Gastrocnemius medialis (tissue), 4 donors: ENCODE measurements at regions not wholly inside any gene's neighbourhood (a gene's known extent, or its start where the extent isn't known, plus 50 kb on each side); places are given as distances from the start of the nearest gene placed in this dataset.

Source experiments
- ATAC-seq, 2 donors: fragments of 150-250 bp; one replicate each; pipeline ENCODE4 v1.9.1; 2016
- DNase-seq, 2 donors: peaks; one replicate each; pipeline ENCODE4 v3.0.0-alpha.2; 2019
- H3K27ac ChIP-seq, 4 donors: fragments of 200-600 bp; sonication (generic); 1 replicate in 1 of 4; 2 replicates in 3 of 4; pipeline ENCODE4 v1.5.1; 2016 to 2018; ENCODE audit warnings: mild to moderate bottlenecking in 2 of 4, moderate library complexity in 1 of 4
- H3K27me3 ChIP-seq, 3 donors: fragments of 200-600 bp; sonication (generic) in 2 of 3; 1 replicate in 1 of 3; 2 replicates in 2 of 3; pipeline versions ENCODE4 v1.5.1 to v1.6.0; 2016 to 2019; ENCODE audit warnings: mild to moderate bottlenecking in 1 of 3, moderate library complexity in 1 of 3
- H3K36me3 ChIP-seq, 2 donors: fragments of 200-600 bp; sonication (generic) in 1 of 2; one replicate each; pipeline ENCODE4 v1.5.1; 2017 to 2018
- H3K4me1 ChIP-seq, 2 donors: fragments of 200-600 bp; sonication (generic) in 1 of 2; one replicate each; pipeline ENCODE4 v1.5.1; 2016 to 2017; ENCODE audit warnings: mild to moderate bottlenecking in 2 of 2
- H3K4me3 ChIP-seq, 4 donors: fragments of 200-600 bp; sonication (generic) in 3 of 4; 1 replicate in 1 of 4; 2 replicates in 3 of 4; pipeline ENCODE4 v1.5.1; 2016 to 2019; ENCODE audit warnings: mild to moderate bottlenecking in 2 of 4
- H3K9me3 ChIP-seq, 3 donors: fragments of 200-600 bp; sonication (generic) in 2 of 3; 1 replicate in 1 of 3; 2 replicates in 2 of 3; pipeline ENCODE4 v1.5.1; 2016 to 2019
- CTCF ChIP-seq, 5 experiments: fragments of 450-650 bp in 3 of 5; fragments of 200-600 bp in 2 of 5; sonication (generic) in 2 of 5; IDR thresholded peaks in 4 of 5; conservative IDR thresholded peaks in 1 of 5; 1 replicate in 4 of 5; 2 replicates in 1 of 5; pipeline ENCODE4 v1.5.1; 2016 to 2019; ENCODE audit warnings: antibody characterized with exemption in 5 of 5, mild to moderate bottlenecking in 3 of 5, moderate library complexity in 3 of 5
- POLR2A ChIP-seq, 2 donors: fragments of 450-650 bp; IDR thresholded peaks; one replicate each; pipeline ENCODE4 v1.6.1; 2017; ENCODE audit warnings: antibody characterized with exemption in 2 of 2, mild to moderate bottlenecking in 2 of 2, moderate library complexity in 2 of 2
- in situ Hi-C, 4 donors: fragments of 200-750 bp; cut with MboI; loops; one replicate each; pipeline versions ENCODE4 v1.15.0 to v1.8.0; 2017; ENCODE audit warnings: low sequenced_read_pairs in 4 of 4
- intact Hi-C: fragments of 100-400 bp; cut with DNase I; formaldehyde crosslinking; loops from one replicate; pipeline ENCODE4 v1.15.1; 2023; ENCODE audit warnings: low total_unique reads

- ATAC-seq: no peak
- DNase-seq: no peak
- intact Hi-C loops (no loop called here), in situ Hi-C loops (no loop called here)
- TF ChIP-seq CTCF (IDR thresholded peaks at IDR 0.05 in 4 of 5, conservative IDR thresholded peaks at IDR 0.05 in 1 of 5) (no peak), POLR2A (IDR thresholded peaks at IDR 0.05) (no peak)
- Histone ChIP-seq H3K4me3 (no peak overlapping the region), H3K27me3 (no peaks in the 10 kb centered on the region), H3K27ac (no peak overlapping the region), H3K4me1 (no peaks in the 10 kb centered on the region), H3K9me3 (no peaks in the 10 kb centered on the region), H3K36me3 (no peaks in the 10 kb centered on the region)
Measured at GRCh38 chr3:73228000-73228399, 166.5 kb downstream of the EBLN2 start.

DNA sequence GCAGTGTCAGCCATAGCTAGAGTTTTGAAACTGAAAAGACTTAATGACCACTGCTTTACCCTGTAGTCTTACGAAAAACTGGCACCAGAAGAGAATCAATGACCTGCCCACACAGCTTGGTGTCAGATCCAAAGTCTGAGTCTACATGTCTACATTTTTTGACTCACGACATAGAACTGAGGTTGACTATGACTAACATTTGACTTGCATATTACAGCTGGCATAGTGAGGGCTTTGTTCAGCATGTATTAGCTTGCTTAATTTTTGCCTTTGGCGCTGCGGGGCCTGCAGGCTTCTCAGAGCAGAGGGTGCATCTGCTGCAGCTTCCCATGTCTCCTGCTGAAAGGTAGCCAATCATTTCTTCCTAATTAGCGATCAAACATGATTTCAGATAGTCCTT, 167.0 kb downstream of the EBLN2 start:
- no peak overlapping the region for H3K4me3 ChIP-seq
- in situ Hi-C loops: no loop called here
- H3K36me3 ChIP-seq: no peaks in the 10 kb centered on the region
- H3K9me3 ChIP-seq: no peaks in the 10 kb centered on the region
- no peaks in the 10 kb centered on the region for H3K4me1 ChIP-seq
- H3K27me3 ChIP-seq: no peaks in the 10 kb centered on the region
- DNase-seq (no peak), ATAC-seq (no peak)
- no peak for TF ChIP-seq POLR2A (IDR thresholded peaks at IDR 0.05)
- TF ChIP-seq CTCF (IDR thresholded peaks at IDR 0.05 in 4 of 5, conservative IDR thresholded peaks at IDR 0.05 in 1 of 5): no peak
- H3K27ac ChIP-seq: no peak overlapping the region
- intact Hi-C loops: no loop called here

DNA sequence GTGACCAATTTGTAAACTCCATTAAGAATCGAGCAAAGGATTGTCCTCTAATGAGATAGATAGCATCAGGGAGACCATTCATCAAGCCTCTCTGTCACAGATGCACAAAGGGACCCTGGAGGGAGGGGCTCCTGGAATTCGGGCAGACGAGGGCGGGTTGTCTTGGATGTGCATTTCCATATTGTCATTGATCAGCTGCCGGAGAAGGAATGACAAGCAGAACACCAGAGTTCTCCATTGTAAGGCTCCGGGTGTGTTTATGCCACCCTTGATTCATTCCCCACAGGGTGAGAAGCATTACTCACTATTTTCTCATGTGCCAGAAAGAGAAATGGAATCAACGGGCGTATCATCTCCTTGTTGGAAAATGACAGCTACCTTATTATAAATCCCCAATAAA, 167.5 kb downstream of the EBLN2 start:
- TF ChIP-seq CTCF (IDR thresholded peaks at IDR 0.05 in 4 of 5, conservative IDR thresholded peaks at IDR 0.05 in 1 of 5) (no peak), POLR2A (IDR thresholded peaks at IDR 0.05) (no peak)
- H3K36me3 ChIP-seq: no peaks in the 10 kb centered on the region

DNA sequence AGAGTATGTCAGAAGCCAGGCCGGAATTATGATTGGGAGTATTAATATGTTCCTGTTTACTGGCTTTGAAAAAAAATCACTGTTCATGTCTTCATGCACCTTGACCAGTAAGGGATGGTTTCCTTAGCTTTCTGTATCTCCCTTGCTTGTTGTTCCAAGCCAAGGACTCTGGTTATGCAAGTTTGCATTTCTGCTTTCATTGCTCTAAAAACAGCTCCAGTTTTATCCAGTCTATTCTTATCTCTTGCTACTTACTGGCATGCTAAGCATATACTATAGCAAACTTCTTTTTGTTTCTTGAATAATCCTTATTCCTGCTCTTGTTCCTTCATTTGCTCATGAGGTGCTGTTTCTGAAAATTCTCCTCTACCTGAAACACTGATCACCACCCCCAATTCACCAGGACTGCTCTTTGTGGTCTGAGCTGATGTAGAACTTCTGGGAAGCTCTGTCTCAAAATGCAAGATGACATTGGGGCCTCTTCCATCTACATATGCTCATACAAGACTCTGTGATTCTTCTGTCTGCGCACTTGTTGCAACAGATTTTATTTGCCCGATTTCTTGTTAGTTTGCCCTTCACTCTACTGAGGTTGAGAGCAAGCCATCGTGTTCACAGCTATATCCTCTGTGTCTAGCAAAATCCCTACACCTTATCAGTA, 173.0 kb downstream of the EBLN2 start:
- H3K27ac ChIP-seq: no peak overlapping the region
- H3K27me3 ChIP-seq: no peaks in the 10 kb centered on the region
- no peaks in the 10 kb centered on the region for H3K4me1 ChIP-seq
- H3K9me3 ChIP-seq: no peaks in the 10 kb centered on the region
- TF ChIP-seq CTCF (IDR thresholded peaks at IDR 0.05 in 4 of 5, conservative IDR thresholded peaks at IDR 0.05 in 1 of 5) (no peak), POLR2A (IDR thresholded peaks at IDR 0.05) (no peak)
- no peak overlapping the region for H3K4me3 ChIP-seq
- intact Hi-C loops (no loop called here), in situ Hi-C loops (no loop called here)
- H3K36me3 ChIP-seq: no peaks in the 10 kb centered on the region
- DNase-seq (no peak), ATAC-seq (no peak)

More for the DNA sequence above, 167.5 kb downstream of the EBLN2 start:
- no peaks in the 10 kb centered on the region for H3K4me1 ChIP-seq
- ATAC-seq: no peak
- DNase-seq: no peak
- no peak overlapping the region for H3K4me3 ChIP-seq
- in situ Hi-C loops (no loop called here), intact Hi-C loops (no loop called here)
- no peaks in the 10 kb centered on the region for H3K9me3 ChIP-seq
- H3K27me3 ChIP-seq: no peaks in the 10 kb centered on the region
- no peak overlapping the region for H3K27ac ChIP-seq

- Histone ChIP-seq H3K4me1 (no peaks in the 10 kb centered on the region), H3K27me3 (no peaks in the 10 kb centered on the region), H3K4me3 (no peak overlapping the region), H3K36me3 (no peaks in the 10 kb centered on the region), H3K27ac (no peak overlapping the region), H3K9me3 (no peaks in the 10 kb centered on the region)
- no peak for DNase-seq
- TF ChIP-seq POLR2A (IDR thresholded peaks at IDR 0.05) (no peak), CTCF (IDR thresholded peaks at IDR 0.05 in 4 of 5, conservative IDR thresholded peaks at IDR 0.05 in 1 of 5) (no peak)
- intact Hi-C loops (no loop called here), in situ Hi-C loops (no loop called here)
- ATAC-seq: no peak
Measured at GRCh38 chr3:73235768-73236167, 174.3 kb downstream of the EBLN2 start.
